Vagina (tissue), 2 donors: ENCODE measurements at regions not wholly inside any gene's neighbourhood (a gene's known extent, or its start where the extent isn't known, plus 50 kb on each side); places are given as distances from the start of the nearest gene placed in this dataset.

ENCODE experiments used
- DNase-seq, 2 donors: peaks; one replicate each; pipeline ENCODE4 v3.0.0-alpha.2; 2017; ENCODE audit errors: extremely low spot score in 2 of 2
- H3K27ac ChIP-seq: fragments of 200-600 bp; sonication (generic); one replicate; pipeline ENCODE4 v1.5.1; 2019
- H3K27me3 ChIP-seq: fragments of 200-600 bp; sonication (generic); one replicate; pipeline ENCODE4 v1.5.1; 2019
- H3K36me3 ChIP-seq, 2 donors: fragments of 200-600 bp; sonication (generic); one replicate each; pipeline ENCODE4 v1.5.1; 2017 to 2019
- H3K4me1 ChIP-seq: fragments of 200-600 bp; sonication (generic); one replicate; pipeline ENCODE4 v1.5.1; 2019
- H3K4me3 ChIP-seq, 2 donors: fragments of 200-600 bp; sonication (generic); 1 replicate in 1 of 2; 2 replicates in 1 of 2; pipeline ENCODE4 v1.5.1; 2016 to 2019
- H3K9me3 ChIP-seq: fragments of 200-600 bp; sonication (generic); one replicate; pipeline ENCODE4 v1.5.1; 2019
- CTCF ChIP-seq, 3 experiments: fragments of 450-650 bp in 2 of 3; fragments of 200-600 bp in 1 of 3; sonication (generic) in 1 of 3; IDR thresholded peaks; one replicate each; pipeline ENCODE4 v1.5.1; 2017 to 2019; ENCODE audit warnings: antibody characterized with exemption in 3 of 3, mild to moderate bottlenecking in 2 of 3, moderate library complexity in 2 of 3
- POLR2A ChIP-seq, 2 donors: fragments of 450-650 bp; IDR thresholded peaks; one replicate each; pipeline ENCODE4 v1.6.1; 2017; ENCODE audit warnings: antibody characterized with exemption in 2 of 2, mild to moderate bottlenecking in 2 of 2, moderate library complexity in 2 of 2
- POLR2AphosphoS5 ChIP-seq, 2 donors: sonication (generic); formaldehyde crosslinking; IDR thresholded peaks; one replicate each; pipeline ENCODE4 v1.9.0; 2017; ENCODE audit warnings: antibody characterized with exemption in 2 of 2, mild to moderate bottlenecking in 2 of 2, low read depth in 1 of 2; ENCODE audit not compliant: insufficient read depth in 1 of 2
- intact Hi-C: fragments of 100-400 bp; cut with DNase I; formaldehyde crosslinking; loops from one replicate; pipeline ENCODE4 v1.15.1; 2023

- TF ChIP-seq POLR2AphosphoS5 (IDR thresholded peaks at IDR 0.05; ENCODE audit: insufficient read depth in 1 of 2, low read depth in 1 of 2) (no peak), POLR2A (IDR thresholded peaks at IDR 0.05) (no peak), CTCF (IDR thresholded peaks at IDR 0.05) (no peak)
- Histone ChIP-seq H3K4me1 (no peaks in the 10 kb centered on the region), H3K36me3 (no peaks in the 10 kb centered on the region), H3K4me3 (no peak overlapping the region), H3K27me3 (no peaks in the 10 kb centered on the region), H3K27ac (no peak overlapping the region), H3K9me3 (no peaks in the 10 kb centered on the region)
- intact Hi-C loops: no loop called here
- no peak for DNase-seq
Measured at GRCh38 chr2:107437265-107437664, 389.4 kb upstream of the RGPD4 start.

GRCh38 chr2:107437807-107438206, 388.9 kb upstream of the RGPD4 start:
- H3K4me1 ChIP-seq: no peaks in the 10 kb centered on the region
- no peaks in the 10 kb centered on the region for H3K36me3 ChIP-seq
- intact Hi-C loops: no loop called here
- no peaks in the 10 kb centered on the region for H3K9me3 ChIP-seq
- no peak for DNase-seq
- TF ChIP-seq POLR2A (IDR thresholded peaks at IDR 0.05): no peak
- no peak for TF ChIP-seq POLR2AphosphoS5 (IDR thresholded peaks at IDR 0.05; ENCODE audit: insufficient read depth in 1 of 2, low read depth in 1 of 2)
- TF ChIP-seq CTCF (IDR thresholded peaks at IDR 0.05): no peak
- no peak overlapping the region for H3K27ac ChIP-seq
- H3K4me3 ChIP-seq: no peak overlapping the region
- H3K27me3 ChIP-seq: no peaks in the 10 kb centered on the region

GRCh38 chr2:107448160-107448559, 378.5 kb upstream of the RGPD4 start:
- DNase-seq: no peak
- TF ChIP-seq CTCF (IDR thresholded peaks at IDR 0.05) (no peak), POLR2AphosphoS5 (IDR thresholded peaks at IDR 0.05; ENCODE audit: insufficient read depth in 1 of 2, low read depth in 1 of 2) (no peak), POLR2A (IDR thresholded peaks at IDR 0.05) (no peak)
- H3K9me3 ChIP-seq: no peaks in the 10 kb centered on the region
- no peak overlapping the region for H3K27ac ChIP-seq
- H3K4me3 ChIP-seq: no peak overlapping the region
- H3K36me3 ChIP-seq: no peaks in the 10 kb centered on the region
- intact Hi-C loops: no loop called here
- H3K27me3 ChIP-seq: no peaks in the 10 kb centered on the region
- no peaks in the 10 kb centered on the region for H3K4me1 ChIP-seq

GRCh38 chr2:107461301-107461700, 365.4 kb upstream of the RGPD4 start:
- no peaks in the 10 kb centered on the region for H3K27me3 ChIP-seq

GRCh38 chr2:107462181-107462580, 364.5 kb upstream of the RGPD4 start:
- TF ChIP-seq POLR2A (IDR thresholded peaks at IDR 0.05) (no peak), CTCF (IDR thresholded peaks at IDR 0.05) (no peak), POLR2AphosphoS5 (IDR thresholded peaks at IDR 0.05; ENCODE audit: insufficient read depth in 1 of 2, low read depth in 1 of 2) (no peak)
- Histone ChIP-seq H3K4me3 (no peak overlapping the region), H3K27ac (no peak overlapping the region), H3K9me3 (no peaks in the 10 kb centered on the region), H3K4me1 (no peaks in the 10 kb centered on the region), H3K36me3 (no peaks in the 10 kb centered on the region), H3K27me3 (no peaks in the 10 kb centered on the region)
- no peak for DNase-seq
- intact Hi-C loops: no loop called here

More at GRCh38 chr2:107461301-107461700, 365.4 kb upstream of the RGPD4 start:
- H3K4me3 ChIP-seq: no peak overlapping the region
- H3K36me3 ChIP-seq: no peaks in the 10 kb centered on the region
- H3K27ac ChIP-seq: no peak overlapping the region
- no peaks in the 10 kb centered on the region for H3K4me1 ChIP-seq
- intact Hi-C loops: no loop called here
- no peak for TF ChIP-seq CTCF (IDR thresholded peaks at IDR 0.05)
- no peak for TF ChIP-seq POLR2AphosphoS5 (IDR thresholded peaks at IDR 0.05; ENCODE audit: insufficient read depth in 1 of 2, low read depth in 1 of 2)
- TF ChIP-seq POLR2A (IDR thresholded peaks at IDR 0.05): no peak
- DNase-seq: no peak
- no peaks in the 10 kb centered on the region for H3K9me3 ChIP-seq
